SU-DHL-6 (cell line): ENCODE measurements at regions not wholly inside any gene's neighbourhood (a gene's known extent, or its start where the extent isn't known, plus 50 kb on each side); places are given as distances from the start of the nearest gene placed in this dataset.

ENCODE experiments used
- EZH2phosphoT487 ChIP-seq: fragments of 200-600 bp; sonication (generic), shearing (Covaris generic); conservative IDR thresholded peaks from 2 replicates; pipeline ENCODE4 v1.6.1; 2018; ENCODE audit warnings: mild to moderate bottlenecking, antibody characterized with exemption, low read length, moderate library complexity, mixed read lengths
- TF ChIP-seq, protein P1 (sequence below): fragments of 200-600 bp; sonication (generic); IDR thresholded peaks from one replicate; pipeline ENCODE4 v1.5.1; 2017; ENCODE audit warnings: antibody characterized with exemption, mild to moderate bottlenecking, low read length, moderate library complexity; ENCODE audit not compliant: insufficient read depth, poor library complexity, severe bottlenecking

DNA sequence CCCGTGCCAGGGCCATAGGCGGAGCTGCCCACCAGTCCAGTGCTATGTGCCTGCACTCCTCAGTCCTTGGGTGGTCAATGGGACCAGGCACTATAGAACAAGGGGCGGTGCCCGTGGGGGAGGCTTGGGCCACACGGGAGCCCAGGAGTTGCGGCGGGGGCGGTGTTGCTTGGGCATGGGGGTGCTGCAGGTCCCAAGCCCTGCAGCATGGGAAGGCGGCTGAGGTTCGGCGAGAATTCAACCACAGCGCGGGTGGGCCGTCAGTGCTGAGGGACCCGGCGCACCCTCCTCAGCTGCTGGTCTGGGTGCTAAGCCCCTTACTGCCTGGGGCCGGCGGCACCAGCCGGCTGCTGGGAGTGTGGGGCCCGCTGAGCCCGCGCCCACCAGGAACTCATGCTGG is 242.2 kb upstream of the SGCG start:
- TF ChIP-seq, protein P1, sequence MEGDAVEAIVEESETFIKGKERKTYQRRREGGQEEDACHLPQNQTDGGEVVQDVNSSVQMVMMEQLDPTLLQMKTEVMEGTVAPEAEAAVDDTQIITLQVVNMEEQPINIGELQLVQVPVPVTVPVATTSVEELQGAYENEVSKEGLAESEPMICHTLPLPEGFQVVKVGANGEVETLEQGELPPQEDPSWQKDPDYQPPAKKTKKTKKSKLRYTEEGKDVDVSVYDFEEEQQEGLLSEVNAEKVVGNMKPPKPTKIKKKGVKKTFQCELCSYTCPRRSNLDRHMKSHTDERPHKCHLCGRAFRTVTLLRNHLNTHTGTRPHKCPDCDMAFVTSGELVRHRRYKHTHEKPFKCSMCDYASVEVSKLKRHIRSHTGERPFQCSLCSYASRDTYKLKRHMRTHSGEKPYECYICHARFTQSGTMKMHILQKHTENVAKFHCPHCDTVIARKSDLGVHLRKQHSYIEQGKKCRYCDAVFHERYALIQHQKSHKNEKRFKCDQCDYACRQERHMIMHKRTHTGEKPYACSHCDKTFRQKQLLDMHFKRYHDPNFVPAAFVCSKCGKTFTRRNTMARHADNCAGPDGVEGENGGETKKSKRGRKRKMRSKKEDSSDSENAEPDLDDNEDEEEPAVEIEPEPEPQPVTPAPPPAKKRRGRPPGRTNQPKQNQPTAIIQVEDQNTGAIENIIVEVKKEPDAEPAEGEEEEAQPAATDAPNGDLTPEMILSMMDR: no peak
- no peak for TF ChIP-seq EZH2phosphoT487
